HEK293T (cell line): ENCODE measurements at regions not wholly inside any gene's neighbourhood (a gene's known extent, or its start where the extent isn't known, plus 50 kb on each side); places are given as distances from the start of the nearest gene placed in this dataset.

ENCODE experiments used
- FOXA1 ChIP-seq: fragments of 450-650 bp; IDR thresholded peaks from 2 replicates; pipeline ENCODE4 v1.6.1; 2016; ENCODE audit warnings: mild to moderate bottlenecking
- FOXM1 ChIP-seq: fragments of 450-650 bp; IDR thresholded peaks from 2 replicates; pipeline ENCODE4 v1.6.1; 2017; ENCODE audit warnings: mild to moderate bottlenecking, borderline replicate concordance
- HDGF ChIP-seq: fragments of 450-650 bp; IDR thresholded peaks from 2 replicates; pipeline ENCODE4 v1.6.1; 2017; ENCODE audit warnings: antibody characterized with exemption, borderline replicate concordance
- SP1 ChIP-seq: fragments of 450-650 bp; IDR thresholded peaks from 2 replicates; pipeline ENCODE4 v1.6.1; 2017
- SUZ12 ChIP-seq: fragments of 450-650 bp; IDR thresholded peaks from 2 replicates; pipeline ENCODE4 v1.6.1; 2016; ENCODE audit warnings: mild to moderate bottlenecking
- TARDBP ChIP-seq: fragments of 450-650 bp; IDR thresholded peaks from 2 replicates; pipeline ENCODE4 v1.6.1; 2016
- ZNF384 ChIP-seq: fragments of 450-650 bp; IDR thresholded peaks from 2 replicates; pipeline ENCODE4 v1.6.1; 2016

GRCh38 chr2:145710303-145710702, 1190.4 kb upstream of the ZEB2 start:
- TF ChIP-seq SP1 (no peak), SUZ12 (no peak), HDGF (no peak), ZNF384 (no peak), FOXM1 (no peak), FOXA1 (no peak), TARDBP (no peak)
